HUDEP-2 (cell line): ENCODE measurements at regions not wholly inside any gene's neighbourhood (a gene's known extent, or its start where the extent isn't known, plus 50 kb on each side); places are given as distances from the start of the nearest gene placed in this dataset.
"Not testable (repeated sequence)": the region's sequence is repeated elsewhere in the genome, so short reads cannot be mapped to it uniquely, and the experiment has no call there.

ENCODE experiments used
- DNase-seq, 76 experiments: peaks; one replicate each; lab custom pipeline; 2025; ENCODE audit not compliant: unreplicated experiment in 76 of 76; lab: John Stamatoyannopoulos, UW

- DNase-seq: no peak
Measured at GRCh38 chr15:66864086-66864830, 162.2 kb downstream of the SMAD6 start.

DNA sequence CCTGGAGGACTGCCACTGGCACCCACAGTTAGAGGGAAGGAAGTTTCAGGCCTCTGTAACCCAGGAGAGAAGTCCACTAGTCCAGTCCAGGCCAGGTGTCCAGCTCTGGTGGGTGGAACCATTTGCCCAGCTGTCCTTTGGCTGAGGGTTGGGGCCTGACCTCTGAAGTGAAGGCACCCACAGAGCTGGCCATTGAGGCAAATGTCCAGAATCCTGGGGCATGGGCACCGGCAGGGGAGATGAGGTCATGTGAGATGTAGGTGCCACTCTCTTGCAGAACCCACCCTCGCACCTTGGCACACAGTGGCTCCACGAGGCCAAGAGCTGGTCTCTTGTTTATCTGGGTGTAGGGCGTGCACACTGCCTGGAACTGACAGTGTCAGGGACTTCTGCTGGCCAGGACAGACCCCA, 162.8 kb downstream of the SMAD6 start:
- DNase-seq: no peak

DNA sequence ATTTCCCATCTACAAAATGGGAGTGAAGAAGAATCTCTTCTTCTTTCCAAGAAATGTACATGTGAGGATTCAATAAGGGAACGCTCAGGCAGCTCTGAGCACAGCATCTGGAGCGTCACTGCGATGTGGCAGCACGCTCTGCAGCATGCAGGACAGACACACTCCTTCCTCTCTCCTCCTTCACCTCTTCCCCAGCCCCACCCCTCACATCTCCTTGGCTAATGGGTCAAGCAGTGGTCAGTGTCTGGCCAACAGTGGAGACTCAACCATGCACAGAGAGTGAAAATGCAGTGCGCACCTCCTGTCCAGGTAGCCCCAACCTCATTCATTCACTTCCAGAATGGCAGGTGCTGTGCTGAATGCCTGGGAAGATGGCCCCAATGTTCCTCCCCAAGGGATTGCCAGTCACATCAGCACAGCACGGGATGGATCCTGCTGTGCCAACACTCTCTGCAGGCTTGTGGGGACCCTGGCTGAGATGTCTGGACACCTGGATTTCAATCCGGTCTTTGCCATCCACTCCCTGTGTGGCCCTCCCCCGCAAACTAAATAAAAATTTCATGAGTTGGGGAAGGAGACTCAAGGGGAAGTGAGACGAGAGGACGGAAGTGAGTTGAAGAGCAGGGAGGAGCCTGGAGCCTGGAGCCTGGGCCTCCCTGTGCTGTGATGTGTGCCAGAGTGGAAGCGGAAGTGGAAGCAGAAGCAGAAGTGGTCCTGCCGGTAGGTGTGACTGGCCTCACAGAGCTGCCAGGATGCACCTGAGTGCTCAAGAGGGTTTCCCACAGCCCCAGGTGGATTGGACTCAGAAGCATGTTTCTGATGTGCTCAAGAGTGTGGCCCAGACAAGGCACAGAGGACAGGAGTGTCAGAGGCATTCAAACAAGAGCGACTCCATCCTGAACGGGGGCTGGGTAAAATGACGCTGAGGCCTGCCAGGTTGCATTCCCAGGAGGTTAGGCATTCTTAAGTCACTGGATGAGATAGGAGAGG, 163.9 kb downstream of the SMAD6 start:
- no peak for DNase-seq

GRCh38 chr15:66866656-66867055, 164.6 kb downstream of the SMAD6 start:
- no peak for DNase-seq

- DNase-seq: no peak
Measured at GRCh38 chr15:66868918-66869317, 166.9 kb downstream of the SMAD6 start.

DNA sequence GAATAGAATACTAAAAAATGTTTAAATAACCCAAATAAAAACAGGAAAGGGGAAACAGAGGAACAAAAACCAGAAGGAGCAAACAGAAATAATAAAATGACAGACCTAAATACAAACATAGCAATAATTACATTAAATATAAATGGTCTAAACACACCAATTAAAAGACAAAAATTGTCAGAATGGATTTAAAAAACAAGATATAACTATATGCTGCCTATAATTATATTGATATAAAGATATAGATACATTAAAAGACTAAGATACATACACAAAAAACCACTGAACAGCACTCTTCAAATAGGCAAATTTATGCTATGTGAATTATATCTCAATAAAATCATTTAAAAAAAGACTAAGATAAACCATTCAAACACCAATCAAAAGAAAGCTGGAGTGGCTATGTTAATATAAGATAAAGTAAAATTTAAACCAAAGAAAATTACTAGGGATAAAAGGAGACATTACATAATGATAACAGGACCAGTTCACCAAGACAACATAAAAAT, 168.9 kb downstream of the SMAD6 start:
- DNase-seq: no peak

GRCh38 chr15:66872405-66872804, 170.4 kb downstream of the SMAD6 start:
- no peak for DNase-seq

GRCh38 chr15:66873331-66873730, 171.3 kb downstream of the SMAD6 start:
- not testable (repeated sequence) for DNase-seq

DNA sequence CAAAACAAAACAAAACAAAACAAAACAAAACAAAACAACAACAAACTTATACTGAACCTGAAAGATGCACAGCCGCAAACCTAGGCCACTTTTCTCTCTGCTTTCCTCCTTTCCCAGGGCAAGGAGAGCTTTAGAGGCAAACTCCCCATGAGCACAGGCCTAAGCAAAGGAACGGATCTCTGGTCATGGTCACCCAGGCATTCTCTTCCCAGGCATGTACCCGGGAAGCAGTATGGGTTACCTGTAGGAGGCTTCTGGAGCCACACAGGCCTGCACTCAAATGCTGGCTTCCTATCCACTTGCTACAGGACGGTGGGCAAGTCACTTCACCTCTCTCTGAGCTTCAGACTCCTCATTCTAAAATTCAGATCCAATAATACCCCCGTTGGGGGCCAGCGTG, 171.8 kb downstream of the SMAD6 start:
- DNase-seq: no peak

GRCh38 chr15:66875588-66876420, 173.8 kb downstream of the SMAD6 start:
- no peak for DNase-seq

GRCh38 chr15:66876421-66876730, 174.3 kb downstream of the SMAD6 start:
- no peak for DNase-seq

DNA sequence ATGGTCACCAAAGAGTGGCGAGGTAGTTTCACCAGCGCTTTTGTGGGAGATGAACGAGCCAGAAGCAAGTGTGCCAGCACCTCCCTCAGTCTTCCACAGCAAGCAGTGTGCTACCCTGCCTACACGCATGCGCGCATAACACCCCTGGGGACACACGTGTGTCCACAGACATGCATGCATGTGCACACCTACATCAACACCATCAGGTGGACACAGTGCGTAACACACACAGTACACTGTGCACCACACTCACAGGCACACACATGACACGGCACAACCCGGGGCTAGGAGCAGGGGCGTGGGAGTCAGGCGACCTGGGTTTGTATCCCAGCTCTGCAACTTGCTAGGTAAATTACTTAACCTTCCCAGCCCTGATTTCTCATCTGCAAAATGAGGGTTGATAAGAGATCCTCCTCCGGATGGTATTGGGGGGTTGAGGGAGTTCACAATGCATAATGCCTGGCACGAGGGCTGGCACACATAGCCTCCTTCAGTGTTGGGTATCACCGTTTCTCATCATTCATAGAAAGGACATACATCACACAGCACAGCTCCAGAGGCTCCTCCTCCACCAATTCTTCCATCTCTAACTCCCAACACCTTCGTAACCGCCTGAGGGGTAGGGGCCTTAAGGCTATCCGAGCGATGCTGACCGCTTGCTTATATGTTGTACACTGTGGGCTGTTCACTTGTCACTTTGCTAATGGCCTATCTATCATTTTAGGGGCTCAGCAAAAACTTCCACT, 174.9 kb downstream of the SMAD6 start:
- DNase-seq: no peak

DNA sequence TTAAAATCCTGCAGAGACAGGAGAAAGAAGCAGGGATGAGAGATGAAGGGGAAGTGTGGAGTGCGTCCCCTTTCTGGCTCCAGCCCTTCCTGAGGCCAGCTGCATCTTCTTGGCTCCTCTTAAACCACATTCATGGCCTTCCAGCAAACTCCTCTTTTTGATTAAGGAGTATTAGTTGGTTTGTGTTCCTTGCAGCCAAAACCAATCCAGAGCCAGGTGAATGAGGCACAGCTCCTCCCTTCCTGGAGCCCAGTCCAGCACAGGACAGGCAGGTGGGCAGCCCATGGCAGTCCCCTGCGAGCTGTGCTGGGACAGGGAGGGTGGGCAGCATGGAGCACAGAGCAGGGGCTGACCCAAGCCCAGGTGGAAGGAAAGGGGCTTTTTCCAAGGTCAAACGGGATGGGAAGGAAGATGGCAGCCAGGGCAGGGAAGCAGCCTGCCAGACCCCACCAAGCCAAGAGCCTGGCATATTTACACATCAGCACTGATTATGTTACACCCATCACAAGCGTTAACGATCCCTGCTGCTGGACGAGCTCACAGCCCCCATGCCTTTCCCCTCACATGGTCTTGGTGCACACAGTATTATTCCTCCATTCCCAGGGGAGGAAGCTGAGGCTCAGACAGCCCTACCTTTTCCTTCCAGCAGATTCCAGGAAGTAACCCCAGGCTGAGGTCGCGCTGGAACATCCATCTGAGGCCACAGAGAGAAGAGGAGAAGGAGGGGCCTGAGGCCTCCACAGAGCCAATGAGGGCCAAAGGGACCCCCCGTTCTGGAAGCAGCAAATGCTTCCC, 175.6 kb downstream of the SMAD6 start:
- DNase-seq: no peak

- DNase-seq: no peak
Measured at GRCh38 chr15:66878761-66879160, 176.7 kb downstream of the SMAD6 start.

- no peak for DNase-seq
Measured at GRCh38 chr15:66879531-66880368, 177.7 kb downstream of the SMAD6 start.

DNA sequence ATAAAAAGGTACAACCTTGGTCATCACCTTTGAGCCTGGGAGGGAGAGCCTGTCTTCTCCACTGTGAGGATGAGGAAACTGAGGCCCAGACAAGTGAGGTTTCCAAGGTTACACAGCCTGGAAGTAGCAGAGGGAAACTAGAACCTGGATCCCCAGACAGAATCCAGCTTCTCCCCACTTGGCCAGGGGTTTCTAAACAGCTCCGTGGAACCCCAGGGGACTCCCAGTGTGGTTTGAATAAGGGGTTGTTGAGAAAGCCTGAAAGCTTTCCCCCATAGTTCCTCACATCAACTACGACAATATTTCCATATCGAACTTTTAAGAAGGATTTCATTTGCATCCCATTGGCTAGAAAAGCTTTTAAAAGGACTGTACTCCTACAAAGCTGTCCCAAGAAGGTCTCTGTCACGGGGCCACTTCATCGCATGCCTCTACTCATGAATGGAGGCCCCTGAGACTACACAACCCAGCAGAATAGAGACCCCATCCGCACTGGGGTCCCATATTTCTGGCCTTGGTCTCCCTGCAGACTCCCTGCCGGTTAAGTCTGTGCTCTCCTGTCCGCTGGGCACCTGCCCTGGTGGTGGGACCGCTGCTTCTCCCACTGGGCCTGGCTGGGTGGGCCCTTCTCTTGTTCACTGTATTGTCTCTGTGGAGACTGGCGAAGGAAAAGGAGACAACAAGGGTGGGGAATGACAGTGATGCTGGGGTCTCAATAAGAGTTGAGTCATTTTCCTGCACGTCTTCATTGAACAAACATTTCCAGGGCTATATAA, 178.5 kb downstream of the SMAD6 start:
- no peak for DNase-seq

- no peak for DNase-seq
Measured at GRCh38 chr15:66881173-66881905, 179.3 kb downstream of the SMAD6 start.
